H9 (cell line): ENCODE measurements at regions not wholly inside any gene's neighbourhood (a gene's known extent, or its start where the extent isn't known, plus 50 kb on each side); places are given as distances from the start of the nearest gene placed in this dataset.

Source experiments
- DNase-seq: peaks from one replicate; pipeline ENCODE4 v3.0.0-alpha.2; 2017
- H2AFZ ChIP-seq: one replicate; pipeline ENCODE4 v1.6.1; 2013; ENCODE audit warnings: mild to moderate bottlenecking, low read length, control low read depth, moderate library complexity
- H2AK5ac ChIP-seq: 2 replicates; pipeline ENCODE4 v1.6.1; 2013; ENCODE audit warnings: low read length, control low read depth, mixed read lengths; ENCODE audit not compliant: insufficient read length
- H2BK120ac ChIP-seq: one replicate; pipeline ENCODE4 v1.6.1; 2013; ENCODE audit warnings: low read depth, mild to moderate bottlenecking, low read length, control low read depth, inconsistent platforms; ENCODE audit not compliant: poor library complexity, severe bottlenecking
- H2BK12ac ChIP-seq: 2 replicates; pipeline ENCODE4 v1.6.1; 2013; ENCODE audit warnings: low read length, control low read depth, mixed read lengths, low read depth; ENCODE audit not compliant: insufficient read length
- H2BK15ac ChIP-seq: 2 replicates; pipeline ENCODE4 v1.6.1; 2013; ENCODE audit warnings: low read depth, low read length, control low read depth
- H2BK20ac ChIP-seq: one replicate; pipeline ENCODE4 v1.6.1; 2013; ENCODE audit warnings: low read depth, mild to moderate bottlenecking, low read length, control low read depth, inconsistent platforms; ENCODE audit not compliant: poor library complexity, severe bottlenecking
- H2BK5ac ChIP-seq: 2 replicates; pipeline ENCODE4 v1.6.1; 2013; ENCODE audit warnings: low read length, control low read depth, mixed read lengths; ENCODE audit not compliant: insufficient read length
- H3K14ac ChIP-seq: 2 replicates; pipeline ENCODE4 v1.6.1; 2013; ENCODE audit warnings: low read length, control low read depth; ENCODE audit not compliant: insufficient read depth
- H3K18ac ChIP-seq: 2 replicates; pipeline ENCODE4 v1.6.1; 2013; ENCODE audit warnings: low read depth, mild to moderate bottlenecking, mixed read lengths, low read length, control low read depth; ENCODE audit not compliant: insufficient read length
- H3K23ac ChIP-seq: 2 replicates; pipeline ENCODE4 v1.6.1; 2013; ENCODE audit warnings: low read length, control low read depth, mixed read lengths, low read depth; ENCODE audit not compliant: insufficient read length
- H3K23me2 ChIP-seq: 2 replicates; pipeline ENCODE4 v1.6.1; 2013; ENCODE audit warnings: low read depth, mild to moderate bottlenecking, mixed read lengths, low read length, control low read depth; ENCODE audit not compliant: insufficient read length, poor library complexity, severe bottlenecking
- H3K27ac ChIP-seq: 2 replicates; pipeline ENCODE4 v1.5.1; 2013; ENCODE audit warnings: low read length, control low read depth, mixed read lengths, low read depth; ENCODE audit not compliant: insufficient read length
- H3K27me3 ChIP-seq: 2 replicates; pipeline ENCODE4 v1.6.1; 2013; ENCODE audit warnings: low read length, control low read depth, inconsistent platforms; ENCODE audit not compliant: insufficient read depth
- H3K4ac ChIP-seq: 2 replicates; pipeline ENCODE4 v1.6.1; 2013; ENCODE audit warnings: low read depth, mild to moderate bottlenecking, control low read depth, inconsistent platforms, low read length, moderate library complexity
- H3K4me1 ChIP-seq: 2 replicates; pipeline ENCODE4 v1.6.1; 2013; ENCODE audit warnings: low read length, control low read depth, inconsistent platforms; ENCODE audit not compliant: insufficient read depth
- H3K4me2 ChIP-seq: 2 replicates; pipeline ENCODE4 v1.6.1; 2013; ENCODE audit warnings: low read length, control low read depth, mixed read lengths; ENCODE audit not compliant: insufficient read length, insufficient read depth
- H3K56ac ChIP-seq: 2 replicates; pipeline ENCODE4 v1.6.1; 2013; ENCODE audit warnings: low read depth, mild to moderate bottlenecking, mixed read lengths, low read length, control low read depth; ENCODE audit not compliant: insufficient read length
- H3K79me1 ChIP-seq: 2 replicates; pipeline ENCODE4 v1.6.1; 2013; ENCODE audit warnings: low read depth, mild to moderate bottlenecking, moderate library complexity, low read length, control low read depth, inconsistent platforms; ENCODE audit not compliant: insufficient read depth, poor library complexity, severe bottlenecking
- H3K79me2 ChIP-seq: 2 replicates; pipeline ENCODE4 v1.6.1; 2013; ENCODE audit warnings: low read length, control low read depth, inconsistent platforms; ENCODE audit not compliant: insufficient read depth
- H3K9ac ChIP-seq: 2 replicates; pipeline ENCODE4 v1.6.1; 2013; ENCODE audit warnings: low read length, control low read depth, mixed read lengths; ENCODE audit not compliant: insufficient read length; ENCODE audit errors: extremely low read depth
- H3K9me3 ChIP-seq: one replicate; pipeline ENCODE4 v1.6.1; 2013; ENCODE audit warnings: low read depth, low read length, inconsistent platforms; ENCODE audit not compliant: control insufficient read depth
- H3T11ph ChIP-seq: one replicate; pipeline ENCODE4 v1.6.1; 2013; ENCODE audit warnings: mild to moderate bottlenecking, low read length, control low read depth, inconsistent platforms
- H4K20me1 ChIP-seq: one replicate; pipeline ENCODE4 v1.6.1; 2013; ENCODE audit not compliant: control insufficient read depth, insufficient read length, insufficient read depth
- H4K5ac ChIP-seq: 2 replicates; pipeline ENCODE4 v1.6.1; 2013; ENCODE audit warnings: low read depth, mild to moderate bottlenecking, mixed read lengths, low read length, control low read depth; ENCODE audit not compliant: insufficient read length
- H4K8ac ChIP-seq: replicated peaks from 2 replicates; pipeline ENCODE4 v1.6.1; 2013; ENCODE audit warnings: low read length, control low read depth, mixed read lengths, low read depth; ENCODE audit not compliant: insufficient read length
- H4K91ac ChIP-seq: 2 replicates; pipeline ENCODE4 v1.6.1; 2013; ENCODE audit warnings: low read depth, mild to moderate bottlenecking, moderate library complexity, mixed read lengths, low read length, control low read depth; ENCODE audit not compliant: insufficient read length
- H3K27ac Mint-ChIP-seq, 3 experiments: 2 replicates in 2 of 3; 3 replicates in 1 of 3; pipeline ENCODE4 v1.8.0; 2020 to 2021; ENCODE audit warnings: mixed read lengths in 3 of 3, mild to moderate bottlenecking in 1 of 3, moderate library complexity in 1 of 3
- H3K27me3 Mint-ChIP-seq: 2 replicates; pipeline ENCODE4 v1.8.0; 2021; ENCODE audit warnings: low read depth, mild to moderate bottlenecking, moderate library complexity, mixed read lengths
- H3K36me3 Mint-ChIP-seq, 3 experiments: 2 replicates in 2 of 3; 3 replicates in 1 of 3; pipeline ENCODE4 v1.8.0; 2020 to 2021; ENCODE audit warnings: low read depth in 3 of 3, mixed read lengths in 3 of 3; ENCODE audit not compliant: insufficient read depth in 1 of 3
- H3K4me1 Mint-ChIP-seq, 2 experiments: 2 replicates each; pipeline ENCODE4 v1.8.0; 2020; ENCODE audit warnings: mixed read lengths in 2 of 2
- H3K4me3 Mint-ChIP-seq, 2 experiments: 2 replicates in 1 of 2; 3 replicates in 1 of 2; pipeline ENCODE4 v1.8.0; 2020 to 2021; ENCODE audit warnings: mild to moderate bottlenecking in 2 of 2, mixed read lengths in 2 of 2, moderate library complexity in 1 of 2
- H3K9me3 Mint-ChIP-seq, 2 experiments: 2 replicates in 1 of 2; 3 replicates in 1 of 2; pipeline ENCODE4 v1.8.0; 2020; ENCODE audit warnings: mild to moderate bottlenecking in 2 of 2, mixed read lengths in 2 of 2, moderate library complexity in 1 of 2
- WGBS: extraction: QIAGEN DNeasy Blood & Tissue Kit; methylation state at CpG from one replicate; pipeline ENCODE4 v1.1.7; 2013; ENCODE audit warnings: missing lambda C conversion rate, low lambda C conversion rate, mixed read lengths; ENCODE audit not compliant: insufficient read length; ENCODE audit errors: extremely low coverage; 5-methylcytosine and 5-hydroxymethylcytosine counted together
- TF ChIP-seq, protein P1 (sequence below): fragments of 200-600 bp; sonication (generic); conservative IDR thresholded peaks from 3 replicates; pipeline ENCODE4 v1.8.0; 2021; ENCODE audit warnings: antibody characterized with exemption, mild to moderate bottlenecking

DNA sequence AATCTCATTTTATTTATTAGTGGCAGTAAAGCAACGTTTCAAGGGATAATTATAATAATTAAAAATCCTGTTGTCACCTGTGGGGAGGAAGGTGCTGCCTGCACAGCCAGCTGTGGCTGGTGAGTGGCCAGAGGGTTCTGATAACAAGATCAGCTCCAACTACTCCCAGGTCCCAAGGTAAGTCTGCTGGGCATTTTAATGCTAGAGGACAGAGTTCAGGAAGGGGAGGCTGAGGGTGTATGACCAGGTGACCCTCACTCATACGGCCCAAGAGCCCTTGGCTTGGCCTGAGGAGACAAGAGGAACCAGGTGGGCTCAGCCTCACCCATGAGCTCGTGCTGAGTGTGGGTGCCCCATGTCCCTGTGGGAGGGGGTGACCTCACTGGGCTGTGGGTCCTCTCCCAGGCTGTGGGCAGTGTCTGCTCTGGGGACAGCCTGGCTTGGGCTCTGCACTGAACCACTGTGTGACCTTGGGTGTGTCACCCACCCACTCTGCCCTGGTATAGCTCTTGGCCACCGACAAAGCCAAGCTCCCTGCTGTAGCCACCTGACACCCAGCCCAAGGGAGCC lies 223.8 kb downstream of the PTPRU start:
- Histone ChIP-seq H4K91ac (no peak overlapping the region), H3K23ac (no peak overlapping the region), H3K9ac (no peak overlapping the region), H2BK20ac (no peak overlapping the region), H2BK5ac (no peak overlapping the region), H3K56ac (no peak overlapping the region), H3K4me1 (no peaks in the 10 kb centered on the region; the same call in 1 of the 2 replicates), H3K4ac (no peak overlapping the region), H2AFZ (no peak overlapping the region), H3K79me1 (no peaks in the 10 kb centered on the region), H3K14ac (no peak overlapping the region; the same call in 1 of the 2 replicates), H3K23me2 (no peaks in the 10 kb centered on the region), H3K79me2 (no peaks in the 10 kb centered on the region), H3K18ac (no peak overlapping the region), H2AK5ac (no peak overlapping the region), H3T11ph (no peak overlapping the region), H2BK15ac (no peak overlapping the region), H4K5ac (no peak overlapping the region), H3K27me3 (no peaks in the 10 kb centered on the region), H3K4me2 (no peak overlapping the region), H2BK120ac (no peak overlapping the region), H3K27ac (no peak overlapping the region), H3K9me3 (no peaks in the 10 kb centered on the region), H4K20me1 (no peaks in the 10 kb centered on the region), H4K8ac (no peak overlapping the region), H2BK12ac (no peak overlapping the region)
- peaks cover 0 to 17% (median 1%) of the 10 kb centered on the region in 3 experiments; a peak in 4 of 7 replicates for H3K36me3 Mint-ChIP-seq
- peaks cover 17 to 18% of the 10 kb centered on the region in 2 experiments for H3K9me3 Mint-ChIP-seq
- H3K4me1 Mint-ChIP-seq, result peaks cover 4 to 17% of the 10 kb centered on the region in 2 experiments; a peak in 3 of 4 replicates
- H3K27me3 Mint-ChIP-seq, result peaks cover 4% of the 10 kb centered on the region
- no peak overlapping the region for H3K4me3 Mint-ChIP-seq
- H3K27ac Mint-ChIP-seq, result no peak overlapping the region
- no peak for DNase-seq
- no CpG with 5 or more reads among the region's 4 CpGs for WGBS
- TF ChIP-seq, protein P1, sequence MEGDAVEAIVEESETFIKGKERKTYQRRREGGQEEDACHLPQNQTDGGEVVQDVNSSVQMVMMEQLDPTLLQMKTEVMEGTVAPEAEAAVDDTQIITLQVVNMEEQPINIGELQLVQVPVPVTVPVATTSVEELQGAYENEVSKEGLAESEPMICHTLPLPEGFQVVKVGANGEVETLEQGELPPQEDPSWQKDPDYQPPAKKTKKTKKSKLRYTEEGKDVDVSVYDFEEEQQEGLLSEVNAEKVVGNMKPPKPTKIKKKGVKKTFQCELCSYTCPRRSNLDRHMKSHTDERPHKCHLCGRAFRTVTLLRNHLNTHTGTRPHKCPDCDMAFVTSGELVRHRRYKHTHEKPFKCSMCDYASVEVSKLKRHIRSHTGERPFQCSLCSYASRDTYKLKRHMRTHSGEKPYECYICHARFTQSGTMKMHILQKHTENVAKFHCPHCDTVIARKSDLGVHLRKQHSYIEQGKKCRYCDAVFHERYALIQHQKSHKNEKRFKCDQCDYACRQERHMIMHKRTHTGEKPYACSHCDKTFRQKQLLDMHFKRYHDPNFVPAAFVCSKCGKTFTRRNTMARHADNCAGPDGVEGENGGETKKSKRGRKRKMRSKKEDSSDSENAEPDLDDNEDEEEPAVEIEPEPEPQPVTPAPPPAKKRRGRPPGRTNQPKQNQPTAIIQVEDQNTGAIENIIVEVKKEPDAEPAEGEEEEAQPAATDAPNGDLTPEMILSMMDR, result no peak
